ENCODE measurements at regions not wholly inside any gene's neighbourhood (a gene's known extent, or its start where the extent isn't known, plus 50 kb on each side); places are given as distances from the start of the nearest gene placed in this dataset.

GRCh38 chr10:52617346-52617745 lies 155.2 kb downstream of the MBL2 start:
- Histone ChIP-seq H3K4me2 (ENCODE audit: low read length) (no peak overlapping the region), H3K9ac (ENCODE audit: low read depth, low read length) (no peak overlapping the region), H3K4me3 (ENCODE audit: low read length) (no peak overlapping the region), H3K9me3 (replicated peaks; ENCODE audit: low read length) (no peaks in the 10 kb centered on the region), H3K27me3 (ENCODE audit: control insufficient read depth, insufficient read depth, low read length) (no peaks in the 10 kb centered on the region), H3K36me3 (ENCODE audit: insufficient read depth, low read length) (no peaks in the 10 kb centered on the region), H3K4me1 (ENCODE audit: control insufficient read depth, insufficient read depth, low read length) (peaks cover 39% of the 10 kb centered on the region)

GRCh38 chr10:52619052-52619451 lies 153.5 kb downstream of the MBL2 start:
- Histone ChIP-seq H3K4me1 (ENCODE audit: control insufficient read depth, insufficient read depth, low read length) (peaks cover 42% of the 10 kb centered on the region), H3K9ac (ENCODE audit: low read depth, low read length) (no peak overlapping the region), H3K4me3 (ENCODE audit: low read length) (no peak overlapping the region), H3K9me3 (replicated peaks; ENCODE audit: low read length) (no peaks in the 10 kb centered on the region), H3K27me3 (ENCODE audit: control insufficient read depth, insufficient read depth, low read length) (no peaks in the 10 kb centered on the region), H3K4me2 (ENCODE audit: low read length) (no peak overlapping the region), H3K36me3 (ENCODE audit: insufficient read depth, low read length) (no peaks in the 10 kb centered on the region)

GRCh38 chr10:52621635-52622079 lies 150.9 kb downstream of the MBL2 start:
- Histone ChIP-seq H3K9ac (ENCODE audit: low read depth, low read length) (no peak overlapping the region), H3K36me3 (ENCODE audit: insufficient read depth, low read length) (no peaks in the 10 kb centered on the region), H3K9me3 (replicated peaks; ENCODE audit: low read length) (no peaks in the 10 kb centered on the region), H3K4me1 (ENCODE audit: control insufficient read depth, insufficient read depth, low read length) (peaks cover 29% of the 10 kb centered on the region), H3K4me2 (ENCODE audit: low read length) (no peak overlapping the region), H3K27me3 (ENCODE audit: control insufficient read depth, insufficient read depth, low read length) (peaks cover 3% of the 10 kb centered on the region), H3K4me3 (ENCODE audit: low read length) (no peak overlapping the region)

GRCh38 chr10:52623761-52624160 lies 148.8 kb downstream of the MBL2 start:
- H3K9me3 ChIP-seq (replicated peaks; ENCODE audit: low read length), result no peaks in the 10 kb centered on the region
- H3K4me3 ChIP-seq (ENCODE audit: low read length), result no peak overlapping the region
- H3K4me2 ChIP-seq (ENCODE audit: low read length), result no peak overlapping the region
- no peaks in the 10 kb centered on the region for H3K36me3 ChIP-seq (ENCODE audit: insufficient read depth, low read length)
- no peak overlapping the region for H3K9ac ChIP-seq (ENCODE audit: low read depth, low read length)
- H3K4me1 ChIP-seq (ENCODE audit: control insufficient read depth, insufficient read depth, low read length), result peaks cover 18% of the 10 kb centered on the region
- peaks cover 6% of the 10 kb centered on the region for H3K27me3 ChIP-seq (ENCODE audit: control insufficient read depth, insufficient read depth, low read length)

GRCh38 chr10:52627279-52627678 lies 145.3 kb downstream of the MBL2 start:
- Histone ChIP-seq H3K36me3 (ENCODE audit: insufficient read depth, low read length) (no peaks in the 10 kb centered on the region), H3K4me2 (ENCODE audit: low read length) (no peak overlapping the region), H3K27me3 (ENCODE audit: control insufficient read depth, insufficient read depth, low read length) (peaks cover 9% of the 10 kb centered on the region), H3K4me1 (ENCODE audit: control insufficient read depth, insufficient read depth, low read length) (peaks cover 4% of the 10 kb centered on the region), H3K9me3 (replicated peaks; ENCODE audit: low read length) (no peaks in the 10 kb centered on the region), H3K4me3 (ENCODE audit: low read length) (no peak overlapping the region), H3K9ac (ENCODE audit: low read depth, low read length) (no peak overlapping the region)

GRCh38 chr10:52631146-52631545 lies 141.4 kb downstream of the MBL2 start:
- Histone ChIP-seq H3K27me3 (ENCODE audit: control insufficient read depth, insufficient read depth, low read length) (peaks cover 6% of the 10 kb centered on the region), H3K36me3 (ENCODE audit: insufficient read depth, low read length) (no peaks in the 10 kb centered on the region), H3K9me3 (replicated peaks; ENCODE audit: low read length) (no peaks in the 10 kb centered on the region), H3K4me2 (ENCODE audit: low read length) (no peak overlapping the region), H3K4me3 (ENCODE audit: low read length) (no peak overlapping the region), H3K4me1 (ENCODE audit: control insufficient read depth, insufficient read depth, low read length) (peaks cover 8% of the 10 kb centered on the region), H3K9ac (ENCODE audit: low read depth, low read length) (no peak overlapping the region)

GRCh38 chr10:52631648-52632047 lies 140.9 kb downstream of the MBL2 start:
- peaks cover 8% of the 10 kb centered on the region for H3K4me1 ChIP-seq (ENCODE audit: control insufficient read depth, insufficient read depth, low read length)

GRCh38 chr10:52632591-52632990 lies 140.0 kb downstream of the MBL2 start:
- Histone ChIP-seq H3K9ac (ENCODE audit: low read depth, low read length) (no peak overlapping the region), H3K4me1 (ENCODE audit: control insufficient read depth, insufficient read depth, low read length) (peaks cover 8% of the 10 kb centered on the region), H3K27me3 (ENCODE audit: control insufficient read depth, insufficient read depth, low read length) (peaks cover 2% of the 10 kb centered on the region), H3K36me3 (ENCODE audit: insufficient read depth, low read length) (no peaks in the 10 kb centered on the region), H3K4me2 (ENCODE audit: low read length) (no peak overlapping the region), H3K9me3 (replicated peaks; ENCODE audit: low read length) (no peaks in the 10 kb centered on the region), H3K4me3 (ENCODE audit: low read length) (no peak overlapping the region)

More at GRCh38 chr10:52631648-52632047, 140.9 kb downstream of the MBL2 start:
- Histone ChIP-seq H3K4me2 (ENCODE audit: low read length) (no peak overlapping the region), H3K4me3 (ENCODE audit: low read length) (no peak overlapping the region), H3K9me3 (replicated peaks; ENCODE audit: low read length) (no peaks in the 10 kb centered on the region), H3K36me3 (ENCODE audit: insufficient read depth, low read length) (no peaks in the 10 kb centered on the region), H3K27me3 (ENCODE audit: control insufficient read depth, insufficient read depth, low read length) (peaks cover 6% of the 10 kb centered on the region), H3K9ac (ENCODE audit: low read depth, low read length) (no peak overlapping the region)

- no peak overlapping the region for H3K9ac ChIP-seq (ENCODE audit: low read depth, low read length)
Observed at GRCh38 chr10:52633266-52633665, 139.3 kb downstream of the MBL2 start.

GRCh38 chr10:52635651-52636050 lies 136.9 kb downstream of the MBL2 start:
- Histone ChIP-seq H3K4me1 (ENCODE audit: control insufficient read depth, insufficient read depth, low read length) (peaks cover 8% of the 10 kb centered on the region), H3K9ac (ENCODE audit: low read depth, low read length) (no peak overlapping the region), H3K4me3 (ENCODE audit: low read length) (no peak overlapping the region), H3K36me3 (ENCODE audit: insufficient read depth, low read length) (no peaks in the 10 kb centered on the region), H3K4me2 (ENCODE audit: low read length) (no peak overlapping the region), H3K27me3 (ENCODE audit: control insufficient read depth, insufficient read depth, low read length) (peaks cover 5% of the 10 kb centered on the region), H3K9me3 (replicated peaks; ENCODE audit: low read length) (no peaks in the 10 kb centered on the region)

More at GRCh38 chr10:52633266-52633665, 139.3 kb downstream of the MBL2 start:
- peaks cover 2% of the 10 kb centered on the region for H3K27me3 ChIP-seq (ENCODE audit: control insufficient read depth, insufficient read depth, low read length)
- no peaks in the 10 kb centered on the region for H3K9me3 ChIP-seq (replicated peaks; ENCODE audit: low read length)
- no peak overlapping the region for H3K4me3 ChIP-seq (ENCODE audit: low read length)
- H3K4me2 ChIP-seq (ENCODE audit: low read length), result no peak overlapping the region
- peaks cover 8% of the 10 kb centered on the region for H3K4me1 ChIP-seq (ENCODE audit: control insufficient read depth, insufficient read depth, low read length)
- no peaks in the 10 kb centered on the region for H3K36me3 ChIP-seq (ENCODE audit: insufficient read depth, low read length)

GRCh38 chr10:52636874-52637273 lies 135.7 kb downstream of the MBL2 start:
- H3K9ac ChIP-seq (ENCODE audit: low read depth, low read length), result no peak overlapping the region
- peaks cover 8% of the 10 kb centered on the region for H3K4me1 ChIP-seq (ENCODE audit: control insufficient read depth, insufficient read depth, low read length)
- peaks cover 5% of the 10 kb centered on the region for H3K27me3 ChIP-seq (ENCODE audit: control insufficient read depth, insufficient read depth, low read length)
- no peaks in the 10 kb centered on the region for H3K36me3 ChIP-seq (ENCODE audit: insufficient read depth, low read length)
- H3K9me3 ChIP-seq (replicated peaks; ENCODE audit: low read length), result no peaks in the 10 kb centered on the region
- no peak overlapping the region for H3K4me2 ChIP-seq (ENCODE audit: low read length)
- no peak overlapping the region for H3K4me3 ChIP-seq (ENCODE audit: low read length)

- Histone ChIP-seq H3K27me3 (ENCODE audit: control insufficient read depth, insufficient read depth, low read length) (peaks cover 6% of the 10 kb centered on the region), H3K4me3 (ENCODE audit: low read length) (no peak overlapping the region), H3K9me3 (replicated peaks; ENCODE audit: low read length) (no peaks in the 10 kb centered on the region), H3K36me3 (ENCODE audit: insufficient read depth, low read length) (no peaks in the 10 kb centered on the region), H3K4me2 (ENCODE audit: low read length) (no peak overlapping the region), H3K4me1 (ENCODE audit: control insufficient read depth, insufficient read depth, low read length) (peaks cover 6% of the 10 kb centered on the region), H3K9ac (ENCODE audit: low read depth, low read length) (no peak overlapping the region)
Observed at GRCh38 chr10:52637592-52637991, 135.0 kb downstream of the MBL2 start.
